Keratinocyte (primary cell): ENCODE measurements at regions not wholly inside any gene's neighbourhood (a gene's known extent, or its start where the extent isn't known, plus 50 kb on each side); places are given as distances from the start of the nearest gene placed in this dataset.

ENCODE experiments used
- DNase-seq: peaks from one replicate; pipeline ENCODE4 v3.0.0-alpha.2; 2011; ENCODE audit warnings: low read depth, missing footprints, low spot score
- FAIRE-seq: peaks from 2 replicates; lab custom pipeline; 2011; peaks lifted over from hg19 to GRCh38; lab: Jason Lieb, UNC
- H2AFZ ChIP-seq: 2 replicates; pipeline ENCODE4 v1.6.0; 2012; ENCODE audit warnings: low read length, control low read depth, inconsistent platforms; ENCODE audit not compliant: control insufficient read depth
- H3K27ac ChIP-seq: 2 replicates; pipeline ENCODE4 v1.5.1; 2011; ENCODE audit warnings: low read length; ENCODE audit not compliant: control insufficient read depth, insufficient read depth
- H3K27me3 ChIP-seq: 3 replicates; pipeline ENCODE4 v1.6.0; 2011; ENCODE audit warnings: low read length; ENCODE audit not compliant: control insufficient read depth, insufficient read depth; ENCODE audit errors: extremely low read depth
- H3K36me3 ChIP-seq, 2 experiments: 2 replicates in 1 of 2; 3 replicates in 1 of 2; pipeline ENCODE4 v1.5.1; 2011; ENCODE audit warnings: low read length in 2 of 2, mild to moderate bottlenecking in 1 of 2; ENCODE audit not compliant: control insufficient read depth in 2 of 2, insufficient read depth in 2 of 2; ENCODE audit errors: extremely low read depth in 1 of 2
- H3K4me1 ChIP-seq: 3 replicates; pipeline ENCODE4 v1.5.1; 2011; ENCODE audit warnings: low read length; ENCODE audit not compliant: control insufficient read depth, insufficient read depth; ENCODE audit errors: extremely low read depth
- H3K4me2 ChIP-seq: 3 replicates; pipeline ENCODE4 v1.6.0; 2011; ENCODE audit warnings: low read depth, low read length; ENCODE audit not compliant: control insufficient read depth, insufficient read depth; ENCODE audit errors: extremely low read depth
- H3K4me3 ChIP-seq, 3 experiments: fragments of 200-600 bp in 1 of 3; sonication (generic) in 1 of 3; 2 replicates in 2 of 3; 3 replicates in 1 of 3; pipeline ENCODE4 v1.5.1; 2011 to 2016; ENCODE audit warnings: low read length in 3 of 3, mild to moderate bottlenecking in 3 of 3, control low read depth in 2 of 3, inconsistent platforms in 1 of 3, low read depth in 1 of 3, mixed read lengths in 1 of 3, mixed run types in 1 of 3, moderate library complexity in 1 of 3; ENCODE audit not compliant: control insufficient read depth in 2 of 3, insufficient read depth in 2 of 3; ENCODE audit errors: extremely low read depth in 1 of 3
- H3K79me2 ChIP-seq: 2 replicates; pipeline ENCODE4 v1.6.0; 2012; ENCODE audit warnings: low read length; ENCODE audit not compliant: control insufficient read depth, insufficient read depth
- H3K9ac ChIP-seq: 3 replicates; pipeline ENCODE4 v1.6.0; 2011; ENCODE audit warnings: low read length; ENCODE audit not compliant: control insufficient read depth, insufficient read depth; ENCODE audit errors: extremely low read depth
- H3K9me1 ChIP-seq: 3 replicates; pipeline ENCODE4 v1.6.0; 2011; ENCODE audit warnings: low read length; ENCODE audit not compliant: control insufficient read depth, insufficient read depth; ENCODE audit errors: extremely low read depth
- H3K9me3 ChIP-seq: 2 replicates; pipeline ENCODE4 v1.5.1; 2012; ENCODE audit warnings: low read depth, low read length; ENCODE audit not compliant: control insufficient read depth
- H4K20me1 ChIP-seq: 3 replicates; pipeline ENCODE4 v1.6.0; 2011; ENCODE audit warnings: low read length; ENCODE audit not compliant: control insufficient read depth, insufficient read depth; ENCODE audit errors: extremely low read depth
- CTCF ChIP-seq, 3 experiments: IDR thresholded peaks in 1 of 3; conservative IDR thresholded peaks in 1 of 3; optimal IDR thresholded peaks in 1 of 3; 2 replicates in 2 of 3; 3 replicates in 1 of 3; pipeline versions ENCODE3 to v1.5.1; 2011; ENCODE audit warnings: low read length in 3 of 3, mild to moderate bottlenecking in 3 of 3, moderate library complexity in 2 of 3, control low read depth in 1 of 3, inconsistent platforms in 1 of 3; ENCODE audit not compliant: insufficient read depth in 2 of 3; ENCODE audit errors: extremely low read depth in 1 of 3
- EZH2 ChIP-seq: IDR thresholded peaks from one replicate; pipeline ENCODE4 v1.6.1; 2012; ENCODE audit warnings: inconsistent platforms, mild to moderate bottlenecking, low read length, moderate library complexity
- dilution Hi-C: fragments of 300-500 bp; cut with MboI; formaldehyde crosslinking; loops from one replicate; pipeline ENCODE4 v1.7.0; 2020; ENCODE audit warnings: low sequenced_read_pairs; ENCODE audit not compliant: extremely low pct_ligation_motif_present

- no peaks in the 10 kb centered on the region for H3K36me3 ChIP-seq
- H3K9ac ChIP-seq = no peak overlapping the region
- FAIRE-seq (no peak), DNase-seq (no peak)
- no peak overlapping the region for H3K4me3 ChIP-seq
- H3K4me2 ChIP-seq = no peak overlapping the region
- TF ChIP-seq CTCF (optimal IDR thresholded peaks at IDR 0.05 in 1 of 3, IDR thresholded peaks at IDR 0.05 in 1 of 3, conservative IDR thresholded peaks at IDR 0.05 in 1 of 3; ENCODE audit: extremely low read depth in 1 of 3, insufficient read depth in 2 of 3, low read length in 3 of 3) (no peak), EZH2 (no peak)
- H3K27me3 ChIP-seq = no peaks in the 10 kb centered on the region
- H3K79me2 ChIP-seq = no peaks in the 10 kb centered on the region
- dilution Hi-C loops = no loop called here
- no peaks in the 10 kb centered on the region for H3K9me1 ChIP-seq
- H3K27ac ChIP-seq = no peak overlapping the region
- no peaks in the 10 kb centered on the region for H3K9me3 ChIP-seq
- H3K4me1 ChIP-seq = no peaks in the 10 kb centered on the region
- H4K20me1 ChIP-seq = no peaks in the 10 kb centered on the region
- H2AFZ ChIP-seq = no peak overlapping the region
Measured at GRCh38 chr4:23547096-23547495, 342.8 kb downstream of the PPARGC1A start.

DNA sequence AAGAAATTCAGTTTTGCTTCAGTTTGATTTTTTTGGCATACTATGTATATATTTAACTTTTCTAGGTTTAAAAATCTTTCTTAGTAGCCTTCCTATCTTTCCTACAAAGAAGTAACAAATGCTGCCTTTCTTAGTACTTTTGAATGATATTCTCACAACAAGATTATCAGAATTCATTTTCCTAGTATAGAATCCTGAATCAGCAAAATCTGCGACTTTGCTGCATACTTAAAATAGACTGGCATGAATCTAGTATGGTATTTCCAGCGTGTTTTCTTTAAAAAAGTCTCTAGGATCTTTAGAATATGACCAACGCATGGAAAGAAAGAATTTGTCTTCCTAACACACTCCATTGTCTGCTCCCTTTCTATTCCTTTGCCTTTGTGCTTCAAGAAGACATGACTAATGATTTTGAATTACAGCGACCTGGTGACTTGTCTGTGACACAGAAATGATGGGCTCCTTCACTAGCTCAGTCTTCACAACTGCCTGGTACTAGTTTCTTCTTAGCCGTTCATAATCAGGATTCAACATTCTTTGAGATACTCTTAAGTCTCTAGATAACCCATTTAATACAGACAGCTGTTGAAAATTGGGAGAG is 349.8 kb downstream of the PPARGC1A start:
- FAIRE-seq = no peak
- Histone ChIP-seq H3K9me3 (no peaks in the 10 kb centered on the region), H3K4me1 (no peaks in the 10 kb centered on the region)

GRCh38 chr4:23533859-23534258 is 356.0 kb downstream of the PPARGC1A start:
- no peaks in the 10 kb centered on the region for H3K9me3 ChIP-seq
- H4K20me1 ChIP-seq = no peaks in the 10 kb centered on the region
- H3K36me3 ChIP-seq = no peaks in the 10 kb centered on the region
- H3K27me3 ChIP-seq = no peaks in the 10 kb centered on the region
- no peak overlapping the region for H3K27ac ChIP-seq
- no peak for TF ChIP-seq CTCF (optimal IDR thresholded peaks at IDR 0.05 in 1 of 3, IDR thresholded peaks at IDR 0.05 in 1 of 3, conservative IDR thresholded peaks at IDR 0.05 in 1 of 3; ENCODE audit: extremely low read depth in 1 of 3, insufficient read depth in 2 of 3, low read length in 3 of 3)
- no peak for TF ChIP-seq EZH2
- no peak for FAIRE-seq
- no peak overlapping the region for H3K4me2 ChIP-seq
- H3K4me1 ChIP-seq = no peaks in the 10 kb centered on the region
- no peak overlapping the region for H2AFZ ChIP-seq
- H3K79me2 ChIP-seq = no peaks in the 10 kb centered on the region
- H3K4me3 ChIP-seq = no peak overlapping the region
- no peak for DNase-seq
- no peak overlapping the region for H3K9ac ChIP-seq
- dilution Hi-C loops = no loop called here
- no peaks in the 10 kb centered on the region for H3K9me1 ChIP-seq

More for the DNA sequence above, 349.8 kb downstream of the PPARGC1A start:
- Histone ChIP-seq H3K9me1 (no peaks in the 10 kb centered on the region), H3K27ac (no peak overlapping the region), H3K27me3 (no peaks in the 10 kb centered on the region), H3K4me2 (no peak overlapping the region), H4K20me1 (no peaks in the 10 kb centered on the region), H3K79me2 (no peaks in the 10 kb centered on the region), H2AFZ (no peak overlapping the region), H3K36me3 (no peaks in the 10 kb centered on the region), H3K9ac (no peak overlapping the region), H3K4me3 (no peak overlapping the region)
- dilution Hi-C loops = no loop called here
- no peak for DNase-seq
- no peak for TF ChIP-seq EZH2
